Hematopoietic multipotent progenitor cell treated with erythropoietin and hydrocortisone succinate and interleukin-3 and kit ligand, for 15 days (in vitro differentiated cells): ENCODE measurements at regions not wholly inside any gene's neighbourhood (a gene's known extent, or its start where the extent isn't known, plus 50 kb on each side); places are given as distances from the start of the nearest gene placed in this dataset.

Source experiments
- DNase-seq: peaks from one replicate; pipeline ENCODE4 v3.0.0-alpha.2; 2015; ENCODE audit warnings: low spot score

GRCh38 chr4:15130441-15130840 lies 128.2 kb downstream of the CPEB2 start:
- DNase-seq = no peak

- DNase-seq = no peak
Measured at GRCh38 chr4:15131551-15131950, 129.3 kb downstream of the CPEB2 start.

GRCh38 chr4:15132739-15133138 lies 130.5 kb downstream of the CPEB2 start:
- no peak for DNase-seq

GRCh38 chr4:15139599-15139998 lies 137.3 kb downstream of the CPEB2 start:
- no peak for DNase-seq

GRCh38 chr4:15142201-15142600 lies 139.9 kb downstream of the CPEB2 start:
- no peak for DNase-seq

- no peak for DNase-seq
Measured at GRCh38 chr4:15143551-15143950, 141.3 kb downstream of the CPEB2 start.

- DNase-seq = no peak
Measured at GRCh38 chr4:15144249-15144966, 142.1 kb downstream of the CPEB2 start.

GRCh38 chr4:15144967-15145295 lies 142.7 kb downstream of the CPEB2 start:
- no peak for DNase-seq

GRCh38 chr4:15145709-15146108 lies 143.4 kb downstream of the CPEB2 start:
- no peak for DNase-seq

GRCh38 chr4:15147714-15148113 lies 145.4 kb downstream of the CPEB2 start:
- DNase-seq = no peak

- no peak for DNase-seq
Measured at GRCh38 chr4:15148199-15148598, 145.9 kb downstream of the CPEB2 start.

GRCh38 chr4:15148691-15149090 lies 146.4 kb downstream of the CPEB2 start:
- no peak for DNase-seq

GRCh38 chr4:15149234-15149838 lies 147.1 kb downstream of the CPEB2 start:
- DNase-seq = peak; percentile 46

- peak; percentile 82 for DNase-seq
Measured at GRCh38 chr4:15149839-15150592, 147.7 kb downstream of the CPEB2 start.

GRCh38 chr4:15150631-15151030 lies 148.3 kb downstream of the CPEB2 start:
- no peak for DNase-seq

- no peak for DNase-seq
Measured at GRCh38 chr4:15151033-15151432, 148.8 kb downstream of the CPEB2 start.

GRCh38 chr4:15153662-15154061 lies 151.4 kb downstream of the CPEB2 start:
- no peak for DNase-seq

- no peak for DNase-seq
Measured at GRCh38 chr4:15158406-15159091, 156.3 kb downstream of the CPEB2 start.

GRCh38 chr4:15159477-15160019 lies 157.3 kb downstream of the CPEB2 start:
- DNase-seq = no peak

- DNase-seq = no peak
Measured at GRCh38 chr4:15161439-15161838, 159.2 kb downstream of the CPEB2 start.

GRCh38 chr4:15162046-15162445 lies 159.8 kb downstream of the CPEB2 start:
- DNase-seq = no peak

- DNase-seq = no peak
Measured at GRCh38 chr4:15162465-15163283, 160.4 kb downstream of the CPEB2 start.
